Right renal pelvis (tissue), 4 donors: ENCODE measurements at regions not wholly inside any gene's neighbourhood (a gene's known extent, or its start where the extent isn't known, plus 50 kb on each side); places are given as distances from the start of the nearest gene placed in this dataset.

Experiments
- DNase-seq, 4 donors: peaks; one replicate each; pipeline ENCODE4 v3.0.0-alpha.2; 2013; ENCODE audit warnings: low read depth in 4 of 4, low spot score in 3 of 4, missing footprints in 1 of 4

- peak in 1 of 4 donors; percentile 25 for DNase-seq
Observed at GRCh38 chr11:79940165-79940564, 499.3 kb upstream of the TENM4 start.

- no peak for DNase-seq
Observed at GRCh38 chr11:79939111-79939510, 498.3 kb upstream of the TENM4 start.

- DNase-seq: no peak
Observed at GRCh38 chr11:79937676-79938334, 497.0 kb upstream of the TENM4 start.

- no peak for DNase-seq
Observed at GRCh38 chr11:79932612-79933011, 491.8 kb upstream of the TENM4 start.

GRCh38 chr11:79931692-79932091 lies 490.9 kb upstream of the TENM4 start:
- no peak for DNase-seq

- DNase-seq: no peak
Observed at GRCh38 chr11:79926707-79927106, 485.9 kb upstream of the TENM4 start.

- DNase-seq: no peak
Observed at GRCh38 chr11:79925570-79925969, 484.7 kb upstream of the TENM4 start.

- no peak for DNase-seq
Observed at GRCh38 chr11:79922641-79923040, 481.8 kb upstream of the TENM4 start.

- no peak for DNase-seq
Observed at GRCh38 chr11:79920480-79920879, 479.6 kb upstream of the TENM4 start.

GRCh38 chr11:79919350-79919749 lies 478.5 kb upstream of the TENM4 start:
- DNase-seq: no peak

GRCh38 chr11:79918846-79919245 lies 478.0 kb upstream of the TENM4 start:
- no peak for DNase-seq

GRCh38 chr11:79906164-79906563 lies 465.3 kb upstream of the TENM4 start:
- DNase-seq: peak in 2 of 4 donors; percentile 8 to 10

GRCh38 chr11:79902493-79902892 lies 461.7 kb upstream of the TENM4 start:
- DNase-seq: no peak

GRCh38 chr11:79897896-79898295 lies 457.1 kb upstream of the TENM4 start:
- DNase-seq: no peak

GRCh38 chr11:79896258-79896657 lies 455.4 kb upstream of the TENM4 start:
- DNase-seq: no peak

GRCh38 chr11:79894111-79894510 lies 453.3 kb upstream of the TENM4 start:
- no peak for DNase-seq

- no peak for DNase-seq
Observed at GRCh38 chr11:79890272-79890671, 449.4 kb upstream of the TENM4 start.

- no peak for DNase-seq
Observed at GRCh38 chr11:79864882-79865281, 424.1 kb upstream of the TENM4 start.

GRCh38 chr11:79860336-79860735 lies 419.5 kb upstream of the TENM4 start:
- DNase-seq: no peak

- DNase-seq: no peak
Observed at GRCh38 chr11:79857377-79858214, 416.8 kb upstream of the TENM4 start.

GRCh38 chr11:79852176-79852575 lies 411.3 kb upstream of the TENM4 start:
- peak in 2 of 4 donors; percentile 25 to 31 for DNase-seq
